ENCODE measurements at regions not wholly inside any gene's neighbourhood (a gene's known extent, or its start where the extent isn't known, plus 50 kb on each side); places are given as distances from the start of the nearest gene placed in this dataset.

- TF ChIP-seq POLR2A (IDR thresholded peaks at IDR 0.05; ENCODE audit: low read length) (no peak), GATA1 (IDR thresholded peaks at IDR 0.05; ENCODE audit: low read depth, low read length) (no peak)
These were observed 150.6 kb downstream of the ZNF648 start for GRCh38 chr1:181910905-181911304.

Data from erythroblast (primary cell).